ENCODE measurements at regions not wholly inside any gene's neighbourhood (a gene's known extent, or its start where the extent isn't known, plus 50 kb on each side); places are given as distances from the start of the nearest gene placed in this dataset.
A peak's percentile ranks its signal among the peaks of the same experiment; 100 is the strongest.

- DNase-seq, result peak; percentile 86
Measured at GRCh38 chr18:72692086-72692485, 147.9 kb upstream of the CBLN2 start.

- no peak for DNase-seq
Measured at GRCh38 chr18:72687736-72688135, 143.6 kb upstream of the CBLN2 start.

- no peak for DNase-seq
Measured at GRCh38 chr18:72675394-72675793, 131.3 kb upstream of the CBLN2 start.

GRCh38 chr18:72674710-72675109 is 130.6 kb upstream of the CBLN2 start:
- DNase-seq, result peak; percentile 24

- no peak for DNase-seq
Measured at GRCh38 chr18:72673242-72673641, 129.1 kb upstream of the CBLN2 start.

GRCh38 chr18:72672364-72673184 is 128.4 kb upstream of the CBLN2 start:
- DNase-seq, result peak; percentile 63

DNA sequence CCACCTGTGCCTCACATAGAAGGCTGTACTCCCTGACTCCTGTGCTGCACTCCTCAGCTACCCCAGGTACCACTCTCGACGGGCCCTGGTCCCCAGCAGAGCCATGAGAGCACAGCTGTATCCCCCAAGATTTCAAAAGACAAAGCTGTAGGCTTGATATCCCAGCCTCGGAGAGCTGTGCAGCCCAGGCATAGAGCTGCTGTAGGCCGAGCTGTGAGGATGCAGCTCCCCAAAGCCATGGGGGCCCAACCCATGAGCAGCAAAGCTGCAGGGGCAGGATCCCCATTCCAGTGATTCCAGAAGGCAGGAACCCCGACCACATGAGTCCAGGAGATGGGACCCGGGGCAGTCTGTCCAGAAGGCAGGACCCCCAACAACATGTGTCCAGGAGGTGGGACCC is 123.8 kb upstream of the CBLN2 start:
- DNase-seq, result no peak

- DNase-seq, result peak; percentile 73
Measured at GRCh38 chr18:72652990-72653593, 109.0 kb upstream of the CBLN2 start.

GRCh38 chr18:72651033-72651432 is 106.9 kb upstream of the CBLN2 start:
- DNase-seq, result no peak

GRCh38 chr18:72648481-72648960 is 104.4 kb upstream of the CBLN2 start:
- DNase-seq, result no peak

GRCh38 chr18:72648079-72648478 is 103.9 kb upstream of the CBLN2 start:
- DNase-seq, result no peak

- no peak for DNase-seq
Measured at GRCh38 chr18:72640557-72640956, 96.4 kb upstream of the CBLN2 start.

DNA sequence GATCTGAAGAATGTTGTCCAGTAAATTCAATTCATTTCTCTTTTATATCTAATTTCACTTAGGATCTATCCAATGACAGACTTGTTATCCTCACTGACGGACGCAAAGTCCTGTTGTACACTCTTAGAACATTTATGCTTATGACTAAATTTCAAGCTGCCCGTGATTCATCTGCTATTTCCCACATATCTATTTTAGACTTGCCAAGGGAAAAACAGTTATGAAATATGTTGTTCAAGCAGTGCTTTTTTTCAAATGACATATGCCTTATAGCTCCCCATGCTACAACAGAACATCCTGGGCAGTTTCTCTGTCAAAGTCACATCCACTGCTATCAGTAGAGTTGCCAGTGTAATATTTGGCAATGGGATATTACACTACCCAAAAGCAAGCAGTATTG is 94.2 kb upstream of the CBLN2 start:
- DNase-seq, result no peak

GRCh38 chr18:72637721-72638120 is 93.6 kb upstream of the CBLN2 start:
- no peak for DNase-seq

GRCh38 chr18:72637299-72637698 is 93.2 kb upstream of the CBLN2 start:
- no peak for DNase-seq

- DNase-seq, result no peak
Measured at GRCh38 chr18:72636611-72637010, 92.5 kb upstream of the CBLN2 start.

DNA sequence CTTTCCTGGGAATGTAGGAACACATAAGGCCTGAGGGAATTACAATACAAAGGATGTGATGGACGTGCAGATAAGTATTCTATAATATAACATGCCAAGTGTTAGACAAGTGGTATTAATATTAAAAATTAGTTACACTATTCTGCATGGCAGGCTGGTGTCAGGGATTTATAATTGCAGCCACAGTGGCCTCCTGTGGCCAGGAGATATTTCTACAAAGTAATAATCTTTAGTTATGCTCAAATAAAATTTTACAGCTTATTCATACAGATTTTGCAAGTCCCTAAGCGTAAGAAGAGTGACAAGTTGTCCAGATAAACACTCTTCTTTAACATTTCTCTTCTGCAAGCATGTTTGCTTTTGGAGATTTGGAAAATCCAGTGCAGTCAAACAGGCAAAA is 90.4 kb upstream of the CBLN2 start:
- DNase-seq, result no peak

GRCh38 chr18:72630991-72631390 is 86.8 kb upstream of the CBLN2 start:
- no peak for DNase-seq

GRCh38 chr18:72623444-72623843 is 79.3 kb upstream of the CBLN2 start:
- no peak for DNase-seq

DNA sequence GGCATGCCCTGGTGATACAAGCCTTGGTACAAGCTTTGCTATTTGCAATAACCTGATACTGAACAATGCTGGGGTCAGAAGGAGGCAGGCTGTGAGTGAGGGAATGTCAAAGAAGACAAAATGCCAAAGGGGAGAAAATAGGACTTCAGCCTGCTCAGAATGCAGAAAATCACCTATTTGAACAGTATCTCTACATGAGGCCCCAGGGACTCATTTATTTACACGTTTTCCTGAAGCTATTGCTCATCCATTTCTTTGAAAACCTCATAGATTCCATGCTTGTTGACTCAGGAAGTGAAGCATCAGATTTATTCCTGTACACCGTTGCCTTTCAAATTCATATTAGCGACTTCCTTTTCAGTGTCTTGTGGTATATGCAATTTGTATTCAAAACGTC is 69.4 kb upstream of the CBLN2 start:
- DNase-seq, result no peak

DNA sequence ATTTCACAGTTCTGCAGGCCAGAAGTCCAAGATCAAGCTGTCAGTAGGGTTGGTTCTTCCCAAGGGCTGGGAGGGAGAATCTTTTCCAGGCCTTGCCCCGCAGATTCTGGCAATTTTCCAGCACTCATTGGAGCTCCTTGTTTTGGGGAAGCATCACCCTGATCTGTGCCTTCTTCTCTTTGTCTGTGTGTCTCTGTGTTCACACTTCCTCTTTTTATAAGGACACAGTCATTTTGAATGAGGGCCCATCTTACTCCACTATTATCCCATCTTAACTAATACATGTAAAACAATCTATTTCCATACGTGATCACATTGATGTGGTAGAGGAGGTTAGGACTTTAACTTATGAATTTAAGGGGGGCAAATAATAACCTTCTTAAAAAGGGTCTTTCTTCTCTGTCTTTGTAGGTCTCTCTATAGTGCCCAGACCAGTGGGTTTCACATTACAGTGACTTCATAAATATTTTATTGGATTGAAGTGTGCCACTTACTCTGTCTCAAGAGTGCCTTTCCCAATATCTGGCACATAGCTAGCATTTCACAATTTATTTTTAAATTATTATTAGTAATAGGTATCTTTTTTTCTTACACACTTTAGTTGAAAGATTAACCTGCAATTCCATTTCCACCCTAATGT is 68.9 kb upstream of the CBLN2 start:
- DNase-seq, result no peak

DNA sequence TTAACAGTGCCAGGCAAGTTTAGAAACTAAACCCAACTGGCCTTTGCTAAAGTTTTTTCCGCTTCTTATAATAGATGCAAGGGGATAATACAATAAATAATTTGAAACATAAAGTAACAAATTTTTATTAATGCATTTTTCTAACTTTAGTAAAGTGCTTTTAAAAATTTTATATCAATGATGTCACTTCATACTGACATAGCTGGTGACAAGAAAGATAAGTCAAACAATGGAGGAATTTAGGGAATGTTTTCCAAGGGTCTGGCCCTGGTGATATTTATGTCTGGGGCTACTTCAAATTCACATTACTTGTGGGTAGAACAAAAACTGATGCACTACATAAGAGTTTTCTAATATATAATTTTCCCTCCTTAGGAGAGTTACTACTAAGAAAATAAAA is 61.2 kb upstream of the CBLN2 start:
- DNase-seq, result no peak

- no peak for DNase-seq
Measured at GRCh38 chr18:72601944-72602343, 57.8 kb upstream of the CBLN2 start.

- no peak for DNase-seq
Measured at GRCh38 chr18:72601481-72601880, 57.3 kb upstream of the CBLN2 start.

Data from NCI-H69 (cell line).